Activated CD4-positive, alpha-beta T cell treated with anti-CD3 and anti-CD28 coated beads, Interleukin-2, amount 50 U/mL, for 16 hours (primary cell): ENCODE measurements at regions not wholly inside any gene's neighbourhood (a gene's known extent, or its start where the extent isn't known, plus 50 kb on each side); places are given as distances from the start of the nearest gene placed in this dataset.

Source experiments
- DNase-seq: peaks from one replicate; pipeline ENCODE4 v3.0.0-alpha.2; 2020

GRCh38 chr11:119936426-119936825 is 201.5 kb downstream of the TRIM29 start:
- DNase-seq, result no peak

- no peak for DNase-seq
Measured at GRCh38 chr11:119935349-119935925, 202.5 kb downstream of the TRIM29 start.

DNA sequence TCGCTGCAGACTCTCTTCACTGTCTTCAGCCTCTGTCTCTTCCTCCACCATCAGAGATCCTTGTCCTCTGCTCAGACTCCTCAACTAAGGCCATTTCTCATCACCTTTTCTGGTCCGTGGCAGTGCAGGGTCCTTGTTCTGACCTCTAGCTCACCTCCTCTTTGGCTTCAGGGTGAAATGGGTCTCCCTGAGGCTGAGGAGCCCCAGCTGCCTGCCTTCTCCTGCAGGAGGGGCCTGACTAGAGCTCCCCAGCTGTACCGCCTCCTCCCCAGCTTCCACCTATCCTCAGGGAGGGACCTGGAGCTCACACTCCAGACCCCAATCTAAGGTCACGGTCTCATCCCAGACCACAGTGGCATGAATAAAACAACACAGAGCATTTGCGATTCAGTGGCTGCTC is 203.0 kb downstream of the TRIM29 start:
- no peak for DNase-seq

GRCh38 chr11:119934267-119934666 is 203.6 kb downstream of the TRIM29 start:
- DNase-seq, result no peak

DNA sequence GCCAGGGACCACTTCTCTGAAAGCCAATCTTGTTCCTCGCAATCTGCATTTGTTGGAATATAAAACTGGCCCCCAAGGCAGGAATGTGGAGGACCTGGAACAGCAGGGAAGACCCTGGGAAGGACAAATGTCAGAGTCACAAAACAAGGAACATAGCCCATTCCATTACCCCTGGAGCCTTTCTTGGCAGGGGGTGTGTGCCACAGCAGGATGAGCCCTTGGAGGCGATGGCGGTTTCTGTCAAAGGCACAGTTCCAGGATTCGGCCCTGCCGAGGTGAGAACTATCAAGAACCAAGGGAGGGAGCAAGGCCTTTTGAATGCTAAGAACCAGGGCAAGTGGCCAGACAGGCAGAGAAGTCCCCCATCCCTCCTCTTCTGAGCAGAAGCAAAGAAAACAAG is 204.3 kb downstream of the TRIM29 start:
- no peak for DNase-seq

DNA sequence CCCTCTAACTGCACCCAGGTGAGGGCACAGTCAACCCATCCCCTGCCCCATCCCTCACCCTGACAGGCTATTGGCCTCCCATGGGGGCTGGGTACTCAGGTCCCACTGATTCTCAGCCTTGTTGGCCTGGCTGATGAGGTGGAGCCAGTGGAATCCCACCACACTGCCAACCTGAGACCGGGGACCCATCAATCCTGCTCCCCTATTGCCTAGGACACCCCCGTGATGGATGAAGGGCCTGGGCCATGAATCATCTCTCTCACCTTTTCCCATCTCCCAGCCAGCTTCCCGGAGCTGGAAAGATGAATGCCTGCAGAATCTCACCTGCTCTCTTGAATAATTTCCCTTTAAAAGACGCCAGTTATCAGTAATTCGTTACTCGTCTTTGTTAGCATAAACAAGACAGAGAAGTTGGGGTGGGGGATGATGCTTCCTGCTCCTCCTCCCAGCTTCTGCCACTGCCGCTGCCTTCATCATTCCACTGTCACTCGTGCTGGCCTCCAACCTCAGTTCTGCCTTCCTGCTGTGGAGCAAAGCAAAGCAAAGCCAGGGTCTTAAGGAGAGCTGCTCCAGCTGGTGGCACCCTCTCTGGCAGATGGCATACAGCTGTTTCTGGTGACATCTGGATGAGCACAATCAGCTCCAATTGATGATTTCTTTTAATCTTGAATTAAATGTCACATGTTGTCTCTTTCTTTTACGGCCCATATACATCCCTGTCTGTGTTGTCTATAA is 204.0 kb upstream of the NECTIN1 start:
- DNase-seq, result no peak

GRCh38 chr11:119928047-119928446 is 199.0 kb upstream of the NECTIN1 start:
- DNase-seq, result no peak

DNA sequence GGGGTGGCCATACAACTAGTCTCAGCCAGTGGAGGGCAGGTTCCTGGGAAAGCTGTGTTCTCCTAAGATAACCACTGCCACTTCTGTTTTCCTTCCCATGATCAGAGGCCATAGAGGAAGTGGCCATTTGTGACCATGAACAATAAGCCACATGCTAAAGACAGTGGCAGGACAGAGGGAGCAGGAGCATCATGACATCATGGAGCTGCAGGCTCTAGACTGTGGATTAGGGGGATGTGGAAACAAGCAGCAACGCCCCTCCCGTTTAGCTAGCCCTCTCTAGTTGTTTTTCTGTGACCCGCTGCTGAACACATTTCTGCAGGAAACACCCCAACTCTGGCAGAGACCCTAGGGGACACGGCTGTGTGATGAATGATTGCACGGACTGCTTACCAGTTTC is 195.0 kb upstream of the NECTIN1 start:
- no peak for DNase-seq

- DNase-seq, result no peak
Measured at GRCh38 chr11:119921571-119921970, 192.6 kb upstream of the NECTIN1 start.

DNA sequence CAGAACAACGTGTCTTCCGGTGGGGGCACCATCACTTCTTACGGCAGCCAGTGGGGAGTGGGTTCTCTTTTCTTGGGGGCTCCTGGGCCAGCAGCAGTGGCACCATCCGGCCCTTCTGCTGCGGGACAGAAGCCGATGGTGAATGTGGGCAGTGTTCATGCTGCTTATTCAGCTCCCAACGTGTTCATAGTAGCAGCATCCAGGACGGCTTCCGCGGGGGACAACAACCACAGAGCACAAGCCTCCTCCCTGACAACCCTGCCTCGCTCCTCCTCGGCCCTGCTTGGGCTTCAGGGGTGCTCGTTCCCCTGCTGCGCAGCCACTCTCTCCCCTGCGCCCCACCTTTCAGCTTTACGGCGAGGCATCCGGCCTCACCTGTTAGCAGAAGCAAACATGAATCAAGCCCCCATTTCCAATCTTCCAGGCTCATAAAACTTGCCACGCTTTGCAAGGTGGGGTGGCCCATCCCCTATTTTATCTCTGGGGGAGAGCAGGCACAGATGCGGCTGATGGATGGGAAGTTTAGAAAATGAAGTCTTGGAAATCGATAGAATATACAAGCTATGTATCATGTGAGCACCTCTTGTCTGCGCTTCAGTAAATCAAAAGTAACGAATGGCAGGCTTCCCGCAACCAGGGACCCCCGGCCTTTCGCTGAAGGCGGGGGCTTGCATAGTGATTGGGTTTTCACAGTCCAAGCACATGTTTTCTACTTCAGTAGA is 191.8 kb upstream of the NECTIN1 start:
- no peak for DNase-seq

DNA sequence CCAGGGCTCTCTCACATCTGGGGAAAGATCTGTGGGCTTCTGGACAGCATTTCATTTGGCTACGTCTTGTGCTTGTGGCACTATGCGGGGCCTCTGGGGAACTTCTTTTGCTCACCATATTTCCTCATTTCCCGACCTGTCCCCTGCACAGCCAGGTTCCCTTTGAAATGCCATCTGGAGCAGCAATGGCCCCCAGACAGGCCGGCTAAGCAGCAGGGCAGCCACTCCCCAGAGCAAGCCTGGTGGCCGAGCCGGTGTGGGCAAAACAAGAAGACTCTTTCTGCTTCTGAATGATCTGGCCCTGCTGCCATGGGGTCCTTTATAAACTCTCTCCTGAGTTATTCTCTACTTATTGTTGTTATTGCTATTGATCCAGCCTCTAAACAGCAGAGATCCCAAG is 190.7 kb upstream of the NECTIN1 start:
- DNase-seq, result no peak

DNA sequence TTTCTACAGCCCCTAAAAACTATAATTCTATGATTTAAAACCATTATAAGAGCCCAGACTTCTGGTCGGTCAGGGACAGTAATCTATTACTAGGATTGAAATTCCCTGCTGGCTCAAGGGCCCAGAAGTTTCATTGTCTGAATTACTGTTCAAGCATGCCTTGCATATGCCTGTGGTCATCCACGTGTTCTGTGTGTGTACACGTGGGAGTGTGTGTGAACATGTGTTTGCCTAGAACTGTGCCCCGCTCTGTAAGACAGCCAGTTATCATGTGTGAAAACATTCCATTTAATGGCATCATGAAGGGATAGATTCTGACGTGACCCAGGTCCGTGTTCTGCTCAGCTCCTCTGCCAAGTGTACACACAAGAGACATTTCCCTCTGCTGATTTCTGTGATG is 189.3 kb upstream of the NECTIN1 start:
- no peak for DNase-seq

DNA sequence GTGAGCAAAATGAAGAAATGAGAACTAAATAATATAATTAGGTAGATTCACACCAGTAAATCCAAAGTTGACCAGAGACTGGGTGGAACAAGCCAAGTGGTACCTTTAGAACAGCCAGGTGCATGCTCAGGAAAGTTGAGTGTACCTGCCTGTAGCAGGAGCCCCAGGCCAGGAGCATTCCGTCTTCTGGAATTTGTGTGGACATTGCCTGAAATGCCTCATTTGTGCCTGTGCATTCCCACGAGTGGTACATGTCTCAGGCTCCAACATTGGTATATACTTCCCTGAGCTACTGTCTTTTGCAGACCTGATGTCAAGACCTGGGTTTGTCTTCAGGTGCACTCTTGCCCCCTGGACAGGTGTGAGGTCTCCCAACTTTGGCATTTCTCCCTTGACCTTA is 187.6 kb upstream of the NECTIN1 start:
- DNase-seq, result no peak

DNA sequence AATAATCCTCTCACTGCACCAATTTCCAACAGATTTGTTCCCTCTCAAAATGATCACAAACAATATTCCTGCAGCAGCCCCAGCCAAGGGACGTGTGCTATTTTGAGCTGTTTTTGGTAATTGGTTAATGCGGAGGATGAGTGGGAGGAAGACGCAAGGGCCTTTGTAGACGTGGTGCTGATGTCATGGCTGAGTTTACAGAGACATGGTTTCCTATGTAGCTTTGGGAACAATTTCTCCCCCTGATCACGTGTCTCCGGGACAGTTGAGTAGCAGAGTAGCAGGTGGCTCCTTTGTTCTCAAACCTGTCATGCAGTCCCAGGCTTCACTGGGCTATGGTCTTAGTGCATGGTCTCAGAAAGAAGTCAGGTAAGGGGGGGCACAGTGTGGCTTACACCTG is 183.2 kb upstream of the NECTIN1 start:
- DNase-seq, result no peak

GRCh38 chr11:119910650-119911049 is 181.7 kb upstream of the NECTIN1 start:
- no peak for DNase-seq

DNA sequence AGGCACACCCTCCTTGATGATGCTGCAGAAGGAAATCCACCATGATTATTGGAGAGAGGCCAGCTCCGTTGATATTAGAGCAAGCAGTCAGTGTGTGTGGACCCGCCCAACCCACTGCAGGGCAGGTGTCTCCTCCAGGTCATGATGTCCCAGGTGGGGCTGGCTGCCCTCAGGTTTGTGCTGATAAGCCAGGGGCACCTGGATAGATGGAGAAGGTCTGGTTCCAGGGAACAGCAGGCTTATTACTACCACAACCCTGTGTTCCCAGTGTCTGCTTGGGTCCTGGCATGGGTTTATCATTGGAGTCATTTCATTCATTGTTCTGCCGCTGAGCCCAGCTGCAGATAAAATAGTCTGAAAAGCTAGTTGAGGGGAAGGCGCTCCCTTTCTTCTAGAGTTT is 181.1 kb upstream of the NECTIN1 start:
- no peak for DNase-seq

DNA sequence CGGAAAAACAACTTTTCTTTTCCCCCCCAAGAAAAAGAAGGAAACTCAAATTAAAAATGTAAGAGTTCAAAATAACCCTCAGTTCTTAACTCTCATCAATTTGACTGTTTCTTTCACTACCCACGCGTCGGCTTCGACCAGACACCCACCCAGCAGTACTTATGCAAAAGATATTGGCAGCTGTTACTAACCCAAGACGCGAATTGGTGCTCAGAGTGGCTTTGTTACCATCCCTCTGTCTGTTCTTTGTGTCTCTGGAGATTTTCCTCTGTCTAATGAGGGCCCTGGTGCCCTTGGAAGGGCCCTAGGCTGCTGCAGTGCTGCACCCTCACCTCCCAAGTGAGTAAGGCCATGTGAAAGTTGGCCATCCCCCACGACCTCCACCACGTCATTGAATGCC is 180.5 kb upstream of the NECTIN1 start:
- DNase-seq, result no peak

- no peak for DNase-seq
Measured at GRCh38 chr11:119909077-119909476, 180.1 kb upstream of the NECTIN1 start.

DNA sequence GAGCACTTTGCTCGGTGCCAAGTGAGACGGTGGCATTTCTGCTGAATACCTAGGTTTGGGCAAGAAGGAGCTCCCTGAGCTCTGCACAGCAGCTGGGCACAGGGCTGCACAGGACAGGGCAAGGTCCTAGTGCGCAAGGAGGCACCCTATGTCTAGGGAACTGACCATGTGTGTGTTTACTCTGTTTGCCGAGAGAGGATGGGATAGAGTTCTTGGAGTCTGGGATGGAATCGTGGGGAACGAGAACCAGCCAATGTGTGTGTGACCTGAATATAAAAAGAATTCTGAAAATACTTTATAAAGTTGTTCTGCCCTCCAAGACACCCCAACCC is 179.5 kb upstream of the NECTIN1 start:
- DNase-seq, result no peak

GRCh38 chr11:119907878-119908572 is 179.0 kb upstream of the NECTIN1 start:
- DNase-seq, result no peak

DNA sequence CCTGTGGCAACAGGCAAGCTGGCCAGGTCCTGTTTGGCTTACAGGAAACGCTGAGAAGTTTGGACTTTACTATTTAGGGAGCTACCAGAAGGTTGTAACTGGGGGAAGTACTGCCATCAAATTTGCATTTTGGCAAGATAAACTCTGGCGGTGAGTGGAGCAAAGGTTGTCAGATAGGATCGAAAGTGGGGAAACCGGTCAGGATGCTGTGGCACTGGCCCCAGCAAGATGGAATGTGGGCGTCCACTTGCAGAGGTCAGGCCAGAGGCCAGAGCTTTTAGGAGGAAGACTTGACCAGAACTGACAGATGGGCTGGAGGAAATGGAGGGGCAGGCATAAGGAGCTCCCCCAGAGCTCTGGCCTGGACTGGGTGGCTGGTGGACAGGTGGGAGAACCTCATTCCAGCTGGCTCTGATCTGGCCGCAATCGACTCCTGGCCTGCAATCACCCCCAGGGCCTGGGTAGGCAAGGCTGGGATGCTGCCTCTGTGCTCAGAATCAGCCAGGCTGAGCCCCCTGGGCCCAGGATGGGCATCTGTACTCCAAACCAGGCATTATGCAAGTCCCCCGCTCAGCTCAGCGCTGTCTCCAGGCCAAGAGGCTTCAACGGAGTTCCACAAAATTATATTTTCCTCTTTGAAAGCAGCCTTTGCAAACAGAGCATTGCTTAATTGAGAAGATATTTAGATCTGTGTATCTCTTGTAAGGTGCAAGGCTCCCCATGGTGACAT is 178.3 kb upstream of the NECTIN1 start:
- DNase-seq, result no peak

- DNase-seq, result no peak
Measured at GRCh38 chr11:119906376-119906775, 177.4 kb upstream of the NECTIN1 start.

DNA sequence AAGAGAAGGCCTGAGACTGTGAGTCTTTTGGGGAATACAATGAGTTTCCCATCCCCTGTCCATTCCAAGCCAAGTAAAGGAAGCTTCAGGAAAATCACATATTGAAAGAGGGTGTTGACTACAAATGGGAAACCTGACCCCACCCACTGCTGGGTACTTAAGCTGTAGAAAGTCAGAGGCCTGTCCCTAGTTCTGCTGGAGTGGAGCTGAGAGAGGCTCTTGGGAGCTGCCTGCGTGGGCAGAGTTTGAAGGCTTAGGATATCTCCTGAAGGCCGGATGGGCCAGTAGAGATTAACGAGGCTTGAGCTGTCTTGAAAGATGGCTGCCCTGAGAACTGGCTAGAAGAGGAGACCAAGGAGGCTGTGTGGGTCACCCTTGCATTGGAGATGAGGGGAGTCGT is 176.2 kb upstream of the NECTIN1 start:
- DNase-seq, result no peak
